HCT116 (cell line): ENCODE measurements at regions not wholly inside any gene's neighbourhood (a gene's known extent, or its start where the extent isn't known, plus 50 kb on each side); places are given as distances from the start of the nearest gene placed in this dataset.

Experiments
- CEBPB ChIP-seq: IDR thresholded peaks from 2 replicates; pipeline ENCODE4 v1.6.1; 2012; ENCODE audit warnings: low read depth
- EZH2 ChIP-seq: fragments of 200-600 bp; sonication (generic); IDR thresholded peaks from 2 replicates; pipeline ENCODE4 v1.6.1; 2017; ENCODE audit warnings: antibody characterized with exemption, mixed run types
- POLR2A ChIP-seq: IDR thresholded peaks from 2 replicates; pipeline ENCODE4 v1.7.0; 2011; ENCODE audit warnings: borderline replicate concordance; ENCODE audit not compliant: insufficient read depth, insufficient read length; ENCODE audit errors: extremely low read depth
- RAD21 ChIP-seq: IDR thresholded peaks from 2 replicates; pipeline ENCODE4 v1.6.1; 2012; ENCODE audit warnings: low read depth, mild to moderate bottlenecking
- TCF7L2 ChIP-seq: IDR thresholded peaks from 2 replicates; pipeline ENCODE4 v1.7.0; 2011; ENCODE audit warnings: borderline replicate concordance, inconsistent platforms; ENCODE audit not compliant: insufficient read depth, insufficient read length; ENCODE audit errors: extremely low read depth

GRCh38 chr1:116239916-116240315 is 128.7 kb downstream of the MAB21L3 start:
- no peak for TF ChIP-seq RAD21
- TF ChIP-seq EZH2, result no peak
- TF ChIP-seq TCF7L2, result no peak
- no peak for TF ChIP-seq CEBPB
- no peak for TF ChIP-seq POLR2A
